Naive B cell (primary cell): ENCODE measurements at regions not wholly inside any gene's neighbourhood (a gene's known extent, or its start where the extent isn't known, plus 50 kb on each side); places are given as distances from the start of the nearest gene placed in this dataset.
A peak's percentile ranks its signal among the peaks of the same experiment; 100 is the strongest.

ENCODE experiments used
- ATAC-seq, 2 donors: fragments of 150-1000 bp; cut with Tn5 transposase; 2 replicates each; pipeline ENCODE4 v1.10.0; 2021; ENCODE audit warnings: low read depth in 2 of 2, mild to moderate bottlenecking in 2 of 2, moderate library complexity in 2 of 2
- DNase-seq: peaks from one replicate; pipeline ENCODE4 v3.0.0; 2022
- H3K27ac Mint-ChIP-seq, 6 donors: one replicate each; pipeline ENCODE4 v1.8.0; 2020 to 2022; ENCODE audit warnings: mild to moderate bottlenecking in 6 of 6, mixed read lengths in 6 of 6, moderate library complexity in 5 of 6, inconsistent platforms in 2 of 6
- H3K27me3 Mint-ChIP-seq, 3 donors: one replicate each; pipeline ENCODE4 v1.8.0; 2021 to 2022; ENCODE audit warnings: mixed read lengths in 3 of 3, mild to moderate bottlenecking in 1 of 3
- H3K36me3 Mint-ChIP-seq, 2 donors: one replicate each; pipeline ENCODE4 v1.8.0; 2020 to 2022; ENCODE audit warnings: mixed read lengths in 2 of 2, inconsistent platforms in 1 of 2, mild to moderate bottlenecking in 1 of 2
- H3K4me1 Mint-ChIP-seq, 3 donors: one replicate each; pipeline ENCODE4 v1.8.0; 2020 to 2022; ENCODE audit warnings: mixed read lengths in 3 of 3, inconsistent platforms in 1 of 3, mild to moderate bottlenecking in 1 of 3, moderate library complexity in 1 of 3
- H3K4me3 Mint-ChIP-seq, 8 donors: one replicate each; pipeline ENCODE4 v1.8.0; 2020 to 2022; ENCODE audit warnings: mild to moderate bottlenecking in 8 of 8, mixed read lengths in 8 of 8, moderate library complexity in 8 of 8, inconsistent platforms in 2 of 8
- H3K9me3 Mint-ChIP-seq, 7 donors: one replicate each; pipeline ENCODE4 v1.8.0; 2020 to 2022; ENCODE audit warnings: mixed read lengths in 7 of 7, mild to moderate bottlenecking in 5 of 7, inconsistent platforms in 2 of 7, moderate library complexity in 1 of 7

- Mint-ChIP-seq H3K27me3 (no peaks in the 10 kb centered on the region), H3K36me3 (no peaks in the 10 kb centered on the region), H3K27ac (no peak overlapping the region), H3K9me3 (peaks cover 0 to 1% (median 0%) of the 10 kb centered on the region in 7 donors), H3K4me1 (no peaks in the 10 kb centered on the region), H3K4me3 (no peak overlapping the region)
- no peak for DNase-seq
- ATAC-seq, result no peak
Observed at GRCh38 chr2:45121236-45121927, 112.1 kb upstream of the SIX2 start.

GRCh38 chr2:45120546-45120945 is 111.3 kb upstream of the SIX2 start:
- H3K27me3 Mint-ChIP-seq, result no peaks in the 10 kb centered on the region
- no peaks in the 10 kb centered on the region for H3K36me3 Mint-ChIP-seq
- H3K4me3 Mint-ChIP-seq, result no peak overlapping the region
- DNase-seq, result no peak
- no peak for ATAC-seq
- peaks cover 0 to 1% (median 0%) of the 10 kb centered on the region in 7 donors for H3K9me3 Mint-ChIP-seq
- H3K27ac Mint-ChIP-seq, result peak overlapping the region in 1 of 6 donors; percentile 6
- H3K4me1 Mint-ChIP-seq, result no peaks in the 10 kb centered on the region

GRCh38 chr2:45119855-45120254 is 110.6 kb upstream of the SIX2 start:
- Mint-ChIP-seq H3K4me1 (no peaks in the 10 kb centered on the region), H3K27ac (no peak overlapping the region), H3K4me3 (no peak overlapping the region), H3K9me3 (peaks cover 0 to 1% (median 0%) of the 10 kb centered on the region in 7 donors), H3K27me3 (no peaks in the 10 kb centered on the region), H3K36me3 (no peaks in the 10 kb centered on the region)
- DNase-seq (no peak), ATAC-seq (no peak)

- H3K4me3 Mint-ChIP-seq, result no peak overlapping the region
- H3K4me1 Mint-ChIP-seq, result no peaks in the 10 kb centered on the region
- peaks cover 0 to 1% (median 0%) of the 10 kb centered on the region in 7 donors for H3K9me3 Mint-ChIP-seq
- H3K27me3 Mint-ChIP-seq, result no peaks in the 10 kb centered on the region
- H3K36me3 Mint-ChIP-seq, result no peaks in the 10 kb centered on the region
- no peak overlapping the region for H3K27ac Mint-ChIP-seq
- DNase-seq (no peak), ATAC-seq (no peak)
Observed at GRCh38 chr2:45119038-45119437, 109.8 kb upstream of the SIX2 start.

GRCh38 chr2:45117383-45117782 is 108.1 kb upstream of the SIX2 start:
- H3K4me3 Mint-ChIP-seq, result no peak overlapping the region
- H3K4me1 Mint-ChIP-seq, result no peaks in the 10 kb centered on the region
- DNase-seq (no peak), ATAC-seq (no peak)
- H3K36me3 Mint-ChIP-seq, result no peaks in the 10 kb centered on the region
- H3K9me3 Mint-ChIP-seq, result no peaks in the 10 kb centered on the region
- H3K27ac Mint-ChIP-seq, result no peak overlapping the region
- no peaks in the 10 kb centered on the region for H3K27me3 Mint-ChIP-seq

GRCh38 chr2:45115181-45115580 is 105.9 kb upstream of the SIX2 start:
- H3K27ac Mint-ChIP-seq, result no peak overlapping the region
- H3K27me3 Mint-ChIP-seq, result peaks cover under 1 to 6% (median 3%) of the 10 kb centered on the region in 3 donors
- no peaks in the 10 kb centered on the region for H3K36me3 Mint-ChIP-seq
- DNase-seq, result no peak
- H3K4me1 Mint-ChIP-seq, result no peaks in the 10 kb centered on the region
- no peak overlapping the region for H3K4me3 Mint-ChIP-seq
- no peaks in the 10 kb centered on the region for H3K9me3 Mint-ChIP-seq
- no peak for ATAC-seq

GRCh38 chr2:45114221-45114955 is 105.1 kb upstream of the SIX2 start:
- Mint-ChIP-seq H3K4me3 (no peak overlapping the region), H3K9me3 (no peaks in the 10 kb centered on the region), H3K4me1 (no peaks in the 10 kb centered on the region), H3K27ac (no peak overlapping the region), H3K36me3 (no peaks in the 10 kb centered on the region), H3K27me3 (peaks cover 3 to 8% (median 6%) of the 10 kb centered on the region in 3 donors)
- ATAC-seq (no peak), DNase-seq (no peak)

GRCh38 chr2:45112750-45113149 is 103.5 kb upstream of the SIX2 start:
- no peak overlapping the region for H3K27ac Mint-ChIP-seq
- no peak for ATAC-seq
- no peaks in the 10 kb centered on the region for H3K36me3 Mint-ChIP-seq
- H3K4me3 Mint-ChIP-seq, result no peak overlapping the region
- H3K9me3 Mint-ChIP-seq, result no peaks in the 10 kb centered on the region
- no peak for DNase-seq
- H3K4me1 Mint-ChIP-seq, result no peaks in the 10 kb centered on the region
- H3K27me3 Mint-ChIP-seq, result peaks cover 3 to 8% (median 6%) of the 10 kb centered on the region in 3 donors

GRCh38 chr2:45105050-45105582 is 95.9 kb upstream of the SIX2 start:
- Mint-ChIP-seq H3K36me3 (no peaks in the 10 kb centered on the region), H3K27me3 (peaks cover 10 to 24% (median 20%) of the 10 kb centered on the region in 3 donors), H3K9me3 (peaks cover 0 to 5% (median 0%) of the 10 kb centered on the region in 7 donors), H3K4me3 (no peak overlapping the region), H3K27ac (no peak overlapping the region), H3K4me1 (no peaks in the 10 kb centered on the region)
- ATAC-seq, result no peak
- no peak for DNase-seq

- Mint-ChIP-seq H3K27ac (no peak overlapping the region), H3K36me3 (no peaks in the 10 kb centered on the region), H3K4me1 (no peaks in the 10 kb centered on the region), H3K27me3 (peaks cover 16 to 20% (median 17%) of the 10 kb centered on the region in 3 donors), H3K9me3 (peaks cover 0 to 5% (median 0%) of the 10 kb centered on the region in 7 donors), H3K4me3 (no peak overlapping the region)
- ATAC-seq, result no peak
- DNase-seq, result no peak
Observed at GRCh38 chr2:45104429-45104828, 95.2 kb upstream of the SIX2 start.

- ATAC-seq (no peak), DNase-seq (no peak)
- H3K27me3 Mint-ChIP-seq, result peaks cover 16 to 20% (median 17%) of the 10 kb centered on the region in 3 donors
- no peaks in the 10 kb centered on the region for H3K36me3 Mint-ChIP-seq
- H3K4me3 Mint-ChIP-seq, result no peak overlapping the region
- no peaks in the 10 kb centered on the region for H3K4me1 Mint-ChIP-seq
- peaks cover 0 to 6% (median 0%) of the 10 kb centered on the region in 7 donors for H3K9me3 Mint-ChIP-seq
- H3K27ac Mint-ChIP-seq, result no peak overlapping the region
Observed at GRCh38 chr2:45103351-45104345, 94.4 kb upstream of the SIX2 start.

GRCh38 chr2:45102579-45103117 is 93.4 kb upstream of the SIX2 start:
- ATAC-seq (no peak), DNase-seq (no peak)
- Mint-ChIP-seq H3K4me1 (no peaks in the 10 kb centered on the region), H3K36me3 (no peaks in the 10 kb centered on the region), H3K9me3 (peaks cover 0 to 6% (median 0%) of the 10 kb centered on the region in 7 donors), H3K27me3 (peaks cover 17 to 20% (median 17%) of the 10 kb centered on the region in 3 donors), H3K27ac (no peak overlapping the region), H3K4me3 (no peak overlapping the region)

- no peak for ATAC-seq
- H3K27ac Mint-ChIP-seq, result no peak overlapping the region
- peaks cover 0 to 6% (median 0%) of the 10 kb centered on the region in 7 donors for H3K9me3 Mint-ChIP-seq
- H3K27me3 Mint-ChIP-seq, result peaks cover 17 to 20% (median 18%) of the 10 kb centered on the region in 3 donors
- H3K36me3 Mint-ChIP-seq, result no peaks in the 10 kb centered on the region
- H3K4me1 Mint-ChIP-seq, result no peaks in the 10 kb centered on the region
- H3K4me3 Mint-ChIP-seq, result no peak overlapping the region
- DNase-seq, result no peak
Observed at GRCh38 chr2:45102141-45102540, 92.9 kb upstream of the SIX2 start.
